AG09309 (cell line): ENCODE measurements at regions not wholly inside any gene's neighbourhood (a gene's known extent, or its start where the extent isn't known, plus 50 kb on each side); places are given as distances from the start of the nearest gene placed in this dataset.

Source experiments
- DNase-seq: peaks from one replicate; pipeline ENCODE4 v3.0.0-alpha.2; 2010; ENCODE audit warnings: low read depth
- H3K4me3 ChIP-seq: 2 replicates; pipeline ENCODE4 v1.5.1; 2011; ENCODE audit warnings: mild to moderate bottlenecking, low read depth, low read length, moderate library complexity; ENCODE audit not compliant: control insufficient read depth
- CTCF ChIP-seq: IDR thresholded peaks from 2 replicates; pipeline ENCODE4 v1.5.1; 2011; ENCODE audit warnings: mild to moderate bottlenecking, low read depth, low read length, inconsistent platforms; ENCODE audit not compliant: insufficient read depth, control insufficient read depth; ENCODE audit errors: missing control alignments

- no peak overlapping the region for H3K4me3 ChIP-seq
These were observed 82.0 kb upstream of the DHX15 start for GRCh38 chr4:24666316-24666715.

GRCh38 chr4:24666816-24667477, 82.6 kb upstream of the DHX15 start:
- TF ChIP-seq CTCF: no peak

More at GRCh38 chr4:24666316-24666715, 82.0 kb upstream of the DHX15 start:
- no peak for TF ChIP-seq CTCF
- no peak for DNase-seq

GRCh38 chr4:24668956-24669355, 84.6 kb upstream of the DHX15 start:
- H3K4me3 ChIP-seq: no peak overlapping the region
- TF ChIP-seq CTCF: no peak
- DNase-seq: no peak

More at GRCh38 chr4:24666816-24667477, 82.6 kb upstream of the DHX15 start:
- DNase-seq: no peak
- H3K4me3 ChIP-seq: no peak overlapping the region

GRCh38 chr4:24669751-24670150, 85.4 kb upstream of the DHX15 start:
- no peak for DNase-seq
- no peak overlapping the region for H3K4me3 ChIP-seq
- no peak for TF ChIP-seq CTCF

- DNase-seq: no peak
- H3K4me3 ChIP-seq: no peak overlapping the region
- TF ChIP-seq CTCF: no peak
These were observed 87.5 kb upstream of the DHX15 start for GRCh38 chr4:24671849-24672248.

GRCh38 chr4:24672880-24673279, 88.5 kb upstream of the DHX15 start:
- no peak overlapping the region for H3K4me3 ChIP-seq
- TF ChIP-seq CTCF: no peak
- DNase-seq: no peak
